TTC549 (cell line): ENCODE measurements at regions not wholly inside any gene's neighbourhood (a gene's known extent, or its start where the extent isn't known, plus 50 kb on each side); places are given as distances from the start of the nearest gene placed in this dataset.

Experiments used
- FAIRE-seq: peaks from 2 replicates; lab custom pipeline; 2012; peaks lifted over from hg19 to GRCh38; lab: Jason Lieb, UNC

DNA sequence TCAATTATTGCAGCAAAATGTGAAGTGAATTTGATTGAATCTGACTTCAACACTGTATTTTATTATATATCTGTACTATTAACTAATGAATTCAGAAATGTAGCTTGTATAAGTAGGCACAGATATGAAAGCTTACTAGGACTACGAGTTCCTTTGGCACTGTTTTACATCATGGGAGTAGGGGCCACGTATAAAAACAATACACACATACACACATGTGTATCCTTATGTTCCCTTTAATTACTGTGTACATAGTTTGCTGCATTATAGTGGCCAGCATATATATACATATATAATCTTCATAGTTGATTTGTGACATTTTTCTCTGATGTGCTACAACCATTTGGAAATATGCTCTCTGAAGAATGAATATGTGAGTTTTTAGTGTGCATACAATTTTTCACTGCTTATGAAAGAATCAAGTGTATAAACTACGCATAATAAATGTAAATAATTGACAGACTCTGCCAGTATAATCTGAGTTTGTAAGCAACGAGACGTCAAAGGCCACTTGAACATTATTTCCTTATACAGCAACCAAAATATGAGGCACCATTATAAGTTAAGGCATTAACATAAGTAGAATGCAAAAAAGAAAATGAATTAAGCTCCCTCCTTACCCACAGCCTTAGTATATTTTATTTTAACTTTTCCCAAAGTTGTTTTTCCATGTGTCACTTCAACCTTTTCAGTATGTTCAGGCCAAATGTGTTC, 98.1 kb upstream of the GALNT5 start:
- no peak for FAIRE-seq

DNA sequence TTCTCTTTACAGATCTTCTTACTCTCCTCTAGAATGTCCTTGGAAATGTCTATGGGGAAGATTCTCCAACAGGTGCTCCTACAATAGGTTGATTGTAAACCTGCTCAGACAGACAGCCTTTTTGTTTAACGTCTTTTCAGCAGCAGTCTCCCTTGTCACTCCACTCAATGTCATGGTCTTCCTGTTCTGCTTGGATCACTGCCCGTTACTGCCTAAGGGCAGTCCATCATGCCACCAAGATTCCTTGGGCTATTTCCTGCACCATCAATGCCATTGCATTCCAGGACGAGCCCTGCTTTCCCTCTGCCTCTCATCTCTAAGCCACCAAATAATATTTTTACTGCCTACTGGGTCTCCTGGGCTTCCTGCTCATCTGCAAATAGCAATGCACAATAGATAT, 97.4 kb upstream of the GALNT5 start:
- FAIRE-seq = no peak

DNA sequence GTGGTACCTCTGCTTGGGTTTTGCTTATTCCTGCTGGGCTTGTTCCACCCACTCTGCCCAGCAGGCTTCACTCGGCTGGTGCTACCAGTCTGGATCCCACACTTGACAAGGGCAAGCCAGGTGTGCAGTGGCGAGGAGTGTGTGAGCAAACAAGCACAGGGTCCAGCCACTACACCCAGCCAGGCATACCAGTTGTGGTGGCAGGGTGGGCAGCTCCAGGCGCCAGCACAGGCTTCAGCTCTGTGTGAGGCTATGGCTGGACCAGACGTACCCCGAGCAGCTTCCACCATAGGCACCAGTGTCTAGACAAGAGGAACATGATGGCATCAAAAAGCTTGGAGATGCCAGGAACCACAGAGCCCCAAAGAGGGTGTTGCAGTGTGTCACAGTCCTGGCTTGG, 93.1 kb upstream of the GALNT5 start:
- FAIRE-seq = no peak

DNA sequence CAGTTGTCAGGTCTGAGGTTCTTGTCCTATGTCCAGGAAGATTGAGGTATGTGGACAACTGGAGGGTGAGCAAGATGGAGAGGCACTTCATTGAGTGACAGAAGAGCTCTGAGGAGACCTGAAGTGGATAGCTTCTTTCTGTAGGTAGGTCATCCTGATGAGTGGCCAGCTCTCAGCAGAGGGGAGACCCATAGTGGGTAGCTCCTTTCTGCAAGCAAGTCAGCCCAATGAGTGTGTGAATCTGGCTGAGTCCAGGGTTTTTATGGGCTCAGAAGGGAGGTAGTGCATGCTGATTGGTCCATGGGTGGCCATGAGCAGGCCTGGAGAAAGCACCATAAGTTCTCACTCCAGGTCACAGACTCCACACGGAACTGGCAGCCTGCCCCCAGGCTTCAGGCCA, 92.6 kb upstream of the GALNT5 start:
- no peak for FAIRE-seq

DNA sequence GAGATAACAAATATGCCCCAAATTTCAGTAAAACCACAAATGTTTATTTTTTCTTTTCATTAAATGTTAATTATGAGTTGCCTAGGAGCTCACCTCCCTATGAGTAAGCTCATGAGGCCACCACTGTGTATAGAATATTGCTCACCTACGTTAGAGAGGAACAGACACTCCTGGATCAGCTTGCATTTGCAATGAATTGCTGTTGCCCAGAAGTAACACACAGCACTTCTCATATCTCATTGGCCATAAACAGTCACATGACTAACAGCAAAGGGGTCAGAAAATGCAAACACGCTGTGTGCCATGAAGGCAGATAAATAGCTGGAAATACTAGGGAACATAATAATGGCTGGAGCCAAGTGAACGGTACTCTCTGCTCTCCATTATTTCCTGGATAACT, 89.0 kb upstream of the GALNT5 start:
- no peak for FAIRE-seq

DNA sequence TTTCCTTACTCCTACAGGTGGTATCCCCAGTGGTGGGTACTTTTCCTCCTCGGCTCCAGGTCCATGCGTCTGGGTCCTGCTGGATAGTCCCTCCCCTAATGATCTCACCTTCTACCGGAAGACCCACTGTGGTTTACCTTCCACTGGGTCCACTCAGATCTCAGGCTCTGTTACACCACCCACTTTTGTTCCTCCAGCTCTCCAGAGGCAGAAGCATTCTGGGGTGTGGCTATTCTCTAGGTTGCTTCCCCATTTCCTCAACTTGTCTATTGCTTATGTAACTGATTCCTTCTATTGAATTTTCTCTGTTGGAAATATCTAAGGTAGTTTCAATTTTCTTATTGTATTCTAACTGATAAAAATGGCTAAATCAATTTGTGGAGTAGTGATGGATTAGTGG, 87.6 kb upstream of the GALNT5 start:
- FAIRE-seq = no peak

DNA sequence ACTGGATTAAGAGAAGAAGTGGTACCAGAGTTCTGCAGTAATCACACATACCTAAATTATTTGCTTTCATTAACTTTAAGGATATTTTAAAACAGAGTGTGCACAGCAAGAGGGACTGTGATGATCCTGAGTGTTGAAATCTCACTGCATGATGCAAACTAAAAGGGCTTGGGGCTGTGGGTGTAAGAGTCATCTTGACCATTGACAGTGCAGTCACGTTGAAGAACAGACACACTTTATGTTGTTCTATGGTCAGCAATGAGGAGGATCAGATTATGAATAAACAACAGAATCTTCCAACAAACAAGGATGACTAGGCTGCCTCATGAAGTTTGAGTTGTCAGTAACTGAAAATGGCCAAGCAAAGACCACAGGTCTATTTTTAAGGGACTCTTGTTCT, 87.2 kb upstream of the GALNT5 start:
- FAIRE-seq = no peak

DNA sequence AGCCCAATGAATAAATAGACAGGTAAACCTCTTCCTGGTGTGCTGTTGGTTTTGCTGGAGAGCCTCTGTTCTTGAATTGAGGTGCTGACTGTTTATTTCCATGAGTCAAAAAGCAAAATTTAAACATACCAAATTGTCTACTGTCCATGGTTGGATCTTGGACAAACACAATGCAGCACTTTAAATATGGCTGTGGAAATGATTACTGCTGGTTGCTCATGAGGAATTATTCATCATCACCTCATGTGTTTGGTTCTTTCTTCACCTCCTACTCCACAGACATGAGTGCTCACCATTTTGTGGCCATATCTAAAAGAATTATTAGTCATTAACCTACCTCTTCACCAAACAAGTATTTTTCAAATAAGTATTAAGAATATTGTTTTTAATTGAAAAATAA, 85.3 kb upstream of the GALNT5 start:
- no peak for FAIRE-seq

DNA sequence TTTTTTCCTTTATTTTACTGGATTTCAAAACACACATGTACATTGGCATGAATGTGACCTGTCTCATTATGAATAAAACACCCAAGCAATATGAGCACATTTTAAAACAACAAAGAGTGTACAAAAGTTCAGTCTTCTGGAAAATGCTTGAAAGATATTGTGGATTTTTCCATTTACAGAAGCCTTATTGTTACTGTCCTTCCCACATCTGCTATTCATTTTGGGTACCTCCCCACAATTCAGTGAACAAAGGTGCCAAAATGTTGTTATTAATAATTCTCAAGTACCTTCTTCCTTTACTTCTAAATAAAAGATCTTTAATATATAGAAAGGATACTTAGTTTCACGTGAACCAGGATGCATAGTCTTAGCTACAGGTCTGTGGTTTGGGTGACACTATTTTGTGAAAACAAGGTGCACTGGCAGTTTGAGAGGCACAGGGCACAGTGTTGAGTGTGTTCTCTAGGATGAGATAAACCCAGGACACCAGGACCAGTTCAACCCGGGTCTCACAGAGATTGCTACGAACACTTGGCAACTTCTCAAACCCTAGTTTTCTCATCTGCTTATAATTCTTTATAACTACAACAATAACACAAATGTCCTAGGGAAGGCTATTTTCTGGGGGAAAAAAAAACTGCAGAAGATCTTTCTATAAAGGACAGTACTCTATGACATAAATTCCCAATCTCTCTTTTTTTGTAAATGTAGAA, 84.5 kb upstream of the GALNT5 start:
- no peak for FAIRE-seq

DNA sequence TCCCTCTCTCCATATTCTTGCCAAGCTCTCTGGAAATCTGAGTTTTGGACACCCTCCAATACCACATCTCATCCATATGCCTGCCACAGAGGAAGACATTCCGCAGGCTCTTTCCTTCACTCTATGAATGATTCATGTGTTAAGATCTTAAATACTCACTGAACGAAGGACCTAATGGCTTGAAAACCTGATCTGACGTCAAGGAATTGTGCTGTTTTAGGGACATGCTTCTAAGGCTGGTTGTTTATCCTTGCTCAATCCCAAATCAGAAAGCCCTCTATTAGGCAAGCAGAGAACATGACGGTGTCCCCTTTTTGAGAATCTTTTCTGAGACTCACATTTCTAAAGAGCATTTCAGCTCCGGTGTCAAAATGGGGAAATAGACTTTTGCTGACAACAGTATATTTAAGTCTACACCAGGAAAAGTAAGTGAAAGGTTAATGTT, 83.7 kb upstream of the GALNT5 start:
- no peak for FAIRE-seq

DNA sequence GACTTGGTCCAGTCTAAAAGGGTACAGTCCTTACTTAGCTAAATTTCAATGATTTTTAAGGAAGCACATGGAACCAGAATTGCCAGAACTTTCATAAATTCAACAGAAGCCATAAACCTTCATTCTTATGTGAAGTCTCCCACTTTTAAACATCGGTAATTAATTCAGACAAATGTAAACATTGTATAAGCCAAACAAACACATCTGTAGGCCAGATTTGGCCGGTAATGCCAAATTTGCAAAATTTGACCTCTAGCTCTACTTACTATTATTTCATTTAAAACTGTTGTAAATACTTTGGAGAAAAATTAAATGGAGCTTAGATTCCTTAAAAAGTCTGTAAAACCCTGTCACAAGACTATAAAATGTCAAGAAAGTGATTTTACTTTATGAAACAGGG, 83.2 kb upstream of the GALNT5 start:
- FAIRE-seq = no peak

DNA sequence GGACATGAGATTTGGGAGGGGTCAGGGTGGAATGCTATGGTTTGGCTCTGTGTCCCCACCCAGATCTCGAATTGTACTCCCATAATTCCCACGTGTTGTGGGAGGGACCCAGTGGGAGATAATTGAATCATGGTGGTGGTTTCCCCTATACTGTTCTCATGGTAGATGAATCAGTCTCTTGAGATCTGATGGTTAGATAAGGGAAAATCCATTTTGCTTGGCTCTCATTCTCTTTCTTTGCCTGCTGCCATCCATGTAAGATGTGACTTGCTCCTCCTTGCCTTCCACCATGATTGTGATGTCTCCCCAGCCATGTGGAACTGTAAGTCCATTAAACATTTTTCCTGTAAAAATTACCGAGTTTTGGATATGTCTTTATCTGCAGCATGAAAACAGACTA, 80.9 kb upstream of the GALNT5 start:
- FAIRE-seq = no peak

DNA sequence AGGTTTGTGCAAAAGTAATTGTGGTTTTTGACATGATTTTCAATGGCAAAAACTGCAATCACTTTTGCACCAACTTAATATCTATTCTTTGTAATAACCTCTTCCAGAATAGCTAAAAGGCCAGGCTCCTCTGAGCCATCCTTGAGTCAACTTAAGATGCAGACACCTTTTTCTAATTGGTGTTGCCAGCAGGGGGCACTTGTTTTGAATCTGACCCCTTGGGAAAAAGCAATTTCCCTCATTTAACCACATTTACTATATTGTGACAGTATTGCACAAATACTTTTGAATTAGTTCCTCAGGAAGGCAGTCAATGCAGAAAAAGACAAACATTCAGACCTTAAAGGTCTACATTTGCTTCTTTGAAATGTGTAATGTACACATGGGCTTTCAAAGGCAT, 78.6 kb upstream of the GALNT5 start:
- no peak for FAIRE-seq

DNA sequence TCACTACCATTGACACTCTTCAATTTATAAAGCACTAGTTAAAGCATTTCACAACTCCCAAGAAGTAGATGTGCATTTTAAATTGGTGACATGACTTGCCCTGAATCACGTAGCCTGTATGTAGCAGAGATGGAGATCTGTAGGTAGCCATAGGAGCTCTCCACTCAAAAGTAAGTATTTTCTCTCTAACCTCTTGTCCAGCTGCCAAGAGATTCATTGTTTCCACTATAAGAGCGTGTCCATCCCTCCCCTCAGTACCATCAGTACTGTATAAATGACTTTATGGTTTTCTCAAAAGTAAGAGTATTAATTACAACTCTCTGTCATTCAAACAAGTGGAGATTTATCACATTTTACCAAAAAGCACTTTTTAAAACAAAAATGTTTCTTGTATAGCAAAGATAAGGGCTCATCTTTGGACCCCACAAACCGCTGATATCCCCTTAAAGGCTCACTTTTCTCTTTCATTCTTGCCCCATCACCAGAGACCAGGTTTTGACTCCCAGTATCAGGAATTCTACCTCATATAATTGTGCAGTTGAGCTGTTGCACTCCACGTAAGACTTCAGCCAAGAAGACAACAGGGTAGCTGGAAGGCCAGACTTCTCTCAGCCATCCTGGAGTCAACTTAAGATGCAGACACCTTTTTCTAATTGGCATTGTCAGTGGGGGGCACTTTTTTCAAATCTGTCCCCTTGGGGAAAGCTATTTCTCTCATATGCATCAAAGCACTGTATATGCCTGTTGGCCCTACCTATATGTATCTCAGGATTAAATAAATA, 78.0 kb upstream of the GALNT5 start:
- no peak for FAIRE-seq

DNA sequence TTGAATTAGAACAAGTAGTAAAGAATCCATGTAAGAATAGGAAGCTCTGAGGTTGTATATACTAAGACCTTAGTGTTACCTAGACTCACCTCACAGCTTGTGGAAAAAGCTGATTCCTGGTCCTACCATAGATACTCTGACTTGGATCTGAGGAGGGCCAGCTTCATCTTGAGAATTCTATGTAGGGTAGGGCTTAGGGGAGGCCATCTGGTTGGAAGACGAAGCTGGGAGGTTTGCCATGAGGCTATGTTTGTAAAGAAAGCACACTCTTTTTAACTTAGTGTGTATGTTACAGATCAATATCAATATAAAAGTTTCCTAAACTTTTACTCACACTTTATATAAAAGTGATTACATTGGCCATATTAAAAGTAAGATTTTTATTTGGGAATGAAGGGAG, 77.1 kb upstream of the GALNT5 start:
- FAIRE-seq = no peak

DNA sequence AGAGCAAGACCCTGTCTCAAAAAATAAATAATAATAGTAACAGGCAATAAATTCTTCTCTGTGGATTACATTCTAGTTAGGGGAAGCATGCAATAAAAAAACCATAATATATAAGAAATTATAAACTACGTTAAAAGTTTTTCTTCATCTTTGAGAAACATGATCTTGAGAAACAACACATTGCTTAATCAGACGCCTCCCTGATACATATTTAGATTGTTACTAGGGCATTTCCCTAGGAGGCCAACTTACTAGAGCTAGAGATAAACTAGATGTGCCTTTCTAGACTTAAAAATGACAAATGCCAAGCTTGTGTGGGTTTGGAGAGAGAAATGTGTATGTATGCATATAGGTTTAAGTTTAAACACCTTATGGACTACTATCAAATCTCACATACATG, 76.3 kb upstream of the GALNT5 start:
- FAIRE-seq = no peak

DNA sequence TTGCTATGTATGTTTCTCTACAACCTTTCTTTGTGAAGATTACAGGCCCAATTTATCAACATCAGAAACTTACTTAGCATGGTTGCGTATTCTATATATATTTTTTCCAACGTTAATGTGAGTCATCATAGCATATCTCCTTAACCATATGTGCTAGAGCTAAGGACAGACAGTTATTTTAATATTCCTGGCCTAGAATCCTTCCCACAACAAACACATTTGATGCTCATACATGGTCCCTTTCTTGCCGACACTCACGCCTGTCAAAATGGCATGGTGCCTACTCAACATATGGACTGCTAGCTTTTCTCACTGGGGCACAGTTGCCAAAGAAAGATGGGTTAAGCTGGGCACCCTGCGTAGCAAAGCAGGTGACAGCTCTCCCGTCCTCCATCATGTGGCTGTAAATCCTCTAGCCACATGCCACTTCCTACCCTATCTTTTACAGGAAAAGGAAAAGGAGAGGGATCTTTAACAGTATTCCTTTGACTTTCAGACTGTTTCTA, 75.2 kb upstream of the GALNT5 start:
- no peak for FAIRE-seq

DNA sequence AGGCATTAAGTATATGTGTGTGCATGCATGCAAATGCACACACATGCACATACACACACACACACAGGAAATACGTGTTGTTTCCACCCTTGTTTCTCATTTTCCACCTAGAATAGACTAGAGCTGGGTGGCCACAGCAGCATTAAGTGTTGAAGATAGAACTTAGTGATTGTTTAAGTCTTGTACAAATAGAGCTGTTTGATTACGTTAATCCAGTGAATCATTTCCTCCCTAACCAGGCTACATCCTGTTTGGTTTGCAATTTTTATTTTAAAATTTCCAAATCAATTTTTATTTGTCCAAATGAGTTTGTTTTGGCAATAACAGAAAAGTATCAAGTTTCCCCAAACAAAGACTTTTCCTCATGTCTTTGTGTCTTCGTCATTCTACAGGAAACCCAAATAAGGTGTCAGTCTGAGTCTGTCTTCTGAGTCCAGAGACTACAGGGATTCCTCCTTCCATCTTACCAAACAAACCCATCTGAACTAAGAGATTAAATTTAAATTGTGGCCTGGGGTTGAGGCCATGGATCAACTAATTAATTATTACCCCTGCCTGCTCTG, 74.6 kb upstream of the GALNT5 start:
- FAIRE-seq = no peak

DNA sequence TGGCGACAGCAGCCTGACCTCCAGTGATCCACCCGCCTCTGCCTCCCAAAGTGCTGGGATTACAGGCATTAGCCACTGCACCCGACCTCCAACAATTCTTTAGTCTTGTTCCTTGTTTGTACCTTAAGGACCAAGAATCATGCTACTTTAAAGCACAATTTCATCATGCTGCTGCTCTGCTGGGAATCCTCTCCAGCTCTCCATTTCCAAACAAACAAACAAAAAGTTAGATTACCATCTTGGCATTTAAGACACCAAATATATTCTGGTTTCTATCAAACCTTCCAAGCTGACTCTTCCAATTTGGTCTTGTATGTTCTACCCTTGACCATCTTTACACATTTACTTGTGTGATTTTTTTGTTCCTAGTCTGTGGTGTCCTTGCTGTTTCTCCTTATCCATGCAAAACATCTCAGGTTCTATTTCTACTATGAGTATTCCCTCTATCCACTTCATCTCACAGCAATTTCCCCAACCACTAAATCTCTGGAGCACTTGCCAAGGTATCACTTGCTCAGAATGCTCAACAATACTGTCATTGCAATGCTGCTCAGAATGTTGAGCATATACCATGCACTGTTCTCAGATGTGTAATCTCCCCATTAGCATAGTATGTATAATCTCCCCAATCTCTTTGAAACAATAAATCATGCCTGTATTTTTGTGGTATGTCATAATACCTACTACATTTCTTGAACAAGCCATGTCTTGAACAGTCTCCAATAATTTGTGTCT, 73.2 kb upstream of the GALNT5 start:
- FAIRE-seq = no peak

DNA sequence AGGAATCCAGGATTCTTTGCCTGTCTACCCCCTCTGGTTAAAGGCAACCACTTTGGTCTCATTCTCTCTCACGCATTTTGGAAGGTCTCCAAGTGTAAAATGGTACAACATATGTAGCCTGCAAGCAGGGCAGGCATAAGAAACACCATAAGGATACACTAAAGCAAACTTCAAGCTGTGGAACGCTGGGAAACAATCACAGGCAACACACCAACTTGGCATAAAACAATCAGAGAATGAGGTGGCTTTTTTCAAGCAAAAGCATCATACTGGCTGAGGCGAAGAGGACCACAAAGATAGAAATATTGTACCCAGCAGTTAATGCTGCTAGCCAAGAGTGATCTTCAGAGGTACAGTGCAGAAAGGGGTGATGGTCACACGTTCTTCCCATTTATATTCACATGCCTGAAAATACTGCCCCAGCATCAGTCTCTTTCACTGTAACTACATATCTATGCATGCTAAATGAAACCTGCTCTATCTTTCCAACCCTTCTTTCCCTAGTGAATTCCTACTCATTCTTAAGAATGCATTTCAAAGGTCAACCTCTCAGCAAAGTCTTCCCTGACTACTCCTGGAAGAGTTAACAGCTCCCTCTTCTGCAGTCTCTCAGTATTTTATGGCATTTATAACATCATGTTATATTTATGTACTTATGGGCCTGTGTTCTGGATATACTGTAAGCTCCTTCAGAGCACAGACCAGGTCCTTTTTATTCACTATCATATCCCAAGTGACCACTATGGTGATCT, 71.9 kb upstream of the GALNT5 start:
- no peak for FAIRE-seq

DNA sequence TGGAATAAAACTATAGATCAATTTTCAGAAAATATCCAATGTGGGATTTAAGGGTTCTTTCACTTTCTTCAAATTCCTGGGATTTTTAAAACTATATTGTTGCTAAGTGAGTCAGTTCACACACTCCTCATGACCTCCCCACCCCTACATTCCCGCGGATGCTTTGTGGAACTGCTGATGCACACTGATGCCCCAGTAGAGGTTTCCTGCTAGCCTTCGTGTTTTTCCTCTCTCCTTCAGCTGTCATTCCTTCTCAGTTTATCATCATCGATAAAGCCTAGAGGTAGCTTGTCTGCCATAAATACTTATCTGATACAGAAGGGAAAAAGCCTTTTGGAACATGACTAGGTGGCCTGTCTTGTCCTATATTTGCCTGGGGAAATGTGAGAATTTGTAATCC, 67.4 kb upstream of the GALNT5 start:
- FAIRE-seq = no peak
